ENCODE measurements at regions not wholly inside any gene's neighbourhood (a gene's known extent, or its start where the extent isn't known, plus 50 kb on each side); places are given as distances from the start of the nearest gene placed in this dataset.
"Not testable (repeated sequence)": the region's sequence is repeated elsewhere in the genome, so short reads cannot be mapped to it uniquely, and the experiment has no call there.

GRCh38 chr7:57243551-57243950 lies 111.3 kb upstream of the ZNF479 start:
- TF ChIP-seq, protein P1, sequence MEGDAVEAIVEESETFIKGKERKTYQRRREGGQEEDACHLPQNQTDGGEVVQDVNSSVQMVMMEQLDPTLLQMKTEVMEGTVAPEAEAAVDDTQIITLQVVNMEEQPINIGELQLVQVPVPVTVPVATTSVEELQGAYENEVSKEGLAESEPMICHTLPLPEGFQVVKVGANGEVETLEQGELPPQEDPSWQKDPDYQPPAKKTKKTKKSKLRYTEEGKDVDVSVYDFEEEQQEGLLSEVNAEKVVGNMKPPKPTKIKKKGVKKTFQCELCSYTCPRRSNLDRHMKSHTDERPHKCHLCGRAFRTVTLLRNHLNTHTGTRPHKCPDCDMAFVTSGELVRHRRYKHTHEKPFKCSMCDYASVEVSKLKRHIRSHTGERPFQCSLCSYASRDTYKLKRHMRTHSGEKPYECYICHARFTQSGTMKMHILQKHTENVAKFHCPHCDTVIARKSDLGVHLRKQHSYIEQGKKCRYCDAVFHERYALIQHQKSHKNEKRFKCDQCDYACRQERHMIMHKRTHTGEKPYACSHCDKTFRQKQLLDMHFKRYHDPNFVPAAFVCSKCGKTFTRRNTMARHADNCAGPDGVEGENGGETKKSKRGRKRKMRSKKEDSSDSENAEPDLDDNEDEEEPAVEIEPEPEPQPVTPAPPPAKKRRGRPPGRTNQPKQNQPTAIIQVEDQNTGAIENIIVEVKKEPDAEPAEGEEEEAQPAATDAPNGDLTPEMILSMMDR (IDR thresholded peaks at IDR 0.05) = not testable (repeated sequence)
- not testable (repeated sequence) for TF ChIP-seq POLR2A (IDR thresholded peaks at IDR 0.05)

All from body of pancreas (tissue), 4 donors.